HL-60 (cell line): ENCODE measurements at regions not wholly inside any gene's neighbourhood (a gene's known extent, or its start where the extent isn't known, plus 50 kb on each side); places are given as distances from the start of the nearest gene placed in this dataset.
"Not testable (repeated sequence)": the region's sequence is repeated elsewhere in the genome, so short reads cannot be mapped to it uniquely, and the experiment has no call there.

Experiments used
- DNase-seq, 2 experiments: peaks; one replicate each; pipeline ENCODE4 v3.0.0-alpha.2; 2010 to 2020; ENCODE audit warnings: low read depth in 1 of 2, low spot score in 1 of 2
- H3K27ac ChIP-seq: fragments of 250-450 bp; sonication (Bioruptor Pico); replicated peaks from 2 replicates; pipeline ENCODE4 v1.5.1; 2020; ENCODE audit warnings: mild to moderate bottlenecking, moderate library complexity
- H3K27me3 ChIP-seq: fragments of 250-450 bp; sonication (Bioruptor Pico); 2 replicates; pipeline ENCODE4 v1.5.1; 2021; ENCODE audit warnings: mild to moderate bottlenecking, moderate library complexity; ENCODE audit not compliant: insufficient read depth, poor library complexity, severe bottlenecking
- H3K4me3 ChIP-seq: replicated peaks from 2 replicates; pipeline ENCODE4 v1.5.1; 2011; ENCODE audit warnings: mild to moderate bottlenecking, control low read depth, low read length; ENCODE audit not compliant: insufficient read depth
- CTCF ChIP-seq: IDR thresholded peaks from one replicate; pipeline ENCODE4 v1.5.1; 2011; ENCODE audit warnings: low read length, control low read depth, inconsistent platforms; ENCODE audit not compliant: insufficient read depth
- GABPA ChIP-seq: IDR thresholded peaks from 2 replicates; pipeline ENCODE4 v1.6.1; 2012; ENCODE audit warnings: low read depth
- POLR2AphosphoS5 ChIP-seq: IDR thresholded peaks from 2 replicates; pipeline ENCODE4 v1.6.1; 2012; ENCODE audit warnings: low read depth
- REST ChIP-seq: IDR thresholded peaks from 2 replicates; pipeline ENCODE4 v1.6.1; 2012; ENCODE audit warnings: low read depth; ENCODE audit not compliant: insufficient replicate concordance
- SPI1 ChIP-seq: IDR thresholded peaks from 2 replicates; pipeline ENCODE4 v1.6.1; 2012; ENCODE audit warnings: low read depth, mild to moderate bottlenecking, borderline replicate concordance

GRCh38 chr12:59316938-59317337, 278.9 kb upstream of the SLC16A7 start:
- Histone ChIP-seq H3K4me3 (no peak overlapping the region), H3K27ac (no peak overlapping the region), H3K27me3 (no peaks in the 10 kb centered on the region)
- no peak for TF ChIP-seq CTCF
- TF ChIP-seq POLR2AphosphoS5: no peak
- no peak for TF ChIP-seq SPI1
- no peak for TF ChIP-seq REST
- TF ChIP-seq GABPA: no peak
- no peak for DNase-seq

GRCh38 chr12:59316354-59316753, 279.5 kb upstream of the SLC16A7 start:
- not testable (repeated sequence) for H3K27ac ChIP-seq, H3K27me3 ChIP-seq, DNase-seq, H3K4me3 ChIP-seq

- Histone ChIP-seq H3K27ac (no peak overlapping the region), H3K4me3 (no peak overlapping the region), H3K27me3 (no peaks in the 10 kb centered on the region)
- TF ChIP-seq POLR2AphosphoS5 (no peak), SPI1 (no peak), GABPA (no peak), REST (no peak), CTCF (no peak)
- no peak for DNase-seq
These were observed 281.6 kb upstream of the SLC16A7 start for GRCh38 chr12:59314209-59314608.

GRCh38 chr12:59304077-59304721, 291.6 kb upstream of the SLC16A7 start:
- Histone ChIP-seq H3K4me3 (no peak overlapping the region), H3K27ac (no peak overlapping the region), H3K27me3 (no peaks in the 10 kb centered on the region)
- TF ChIP-seq GABPA (no peak), SPI1 (no peak), REST (no peak), POLR2AphosphoS5 (no peak)
- no peak for DNase-seq
